CD14-positive monocyte (primary cell): ENCODE measurements at regions not wholly inside any gene's neighbourhood (a gene's known extent, or its start where the extent isn't known, plus 50 kb on each side); places are given as distances from the start of the nearest gene placed in this dataset.

Source experiments
- DNase-seq, 3 donors: peaks; one replicate each; pipeline ENCODE4 v3.0.0-alpha.2; 2011 to 2022
- H2AFZ ChIP-seq: 2 replicates; pipeline ENCODE4 v1.6.0; 2012; ENCODE audit warnings: mild to moderate bottlenecking, low read depth, low read length, inconsistent platforms; ENCODE audit not compliant: insufficient read depth, poor library complexity, severe bottlenecking
- H3K27ac ChIP-seq, 2 donors: 1 replicate in 1 of 2; 2 replicates in 1 of 2; pipeline ENCODE4 v1.5.1; 2012 to 2013; ENCODE audit warnings: low read length in 2 of 2, control low read depth in 1 of 2, inconsistent platforms in 1 of 2, low read depth in 1 of 2, mild to moderate bottlenecking in 1 of 2
- H3K27me3 ChIP-seq, 2 donors: one replicate each; pipeline versions ENCODE4 v1.6.0 to v1.6.1; 2011 to 2013; ENCODE audit warnings: low read length in 2 of 2; ENCODE audit not compliant: control insufficient read depth in 2 of 2, insufficient read depth in 2 of 2
- H3K36me3 ChIP-seq, 2 donors: replicated peaks in 1 of 2; 1 replicate in 1 of 2; 2 replicates in 1 of 2; pipeline versions ENCODE4 v1.5.1 to v1.6.1; 2012 to 2013; ENCODE audit warnings: low read length in 2 of 2, control low read depth in 1 of 2, inconsistent platforms in 1 of 2, mild to moderate bottlenecking in 1 of 2; ENCODE audit not compliant: insufficient read depth in 2 of 2, control insufficient read depth in 1 of 2
- H3K4me1 ChIP-seq, 2 donors: 1 replicate in 1 of 2; 2 replicates in 1 of 2; pipeline versions ENCODE4 v1.5.1 to v1.6.1; 2012 to 2013; ENCODE audit warnings: low read length in 2 of 2, control low read depth in 1 of 2, inconsistent platforms in 1 of 2, mild to moderate bottlenecking in 1 of 2, moderate library complexity in 1 of 2; ENCODE audit not compliant: insufficient read depth in 2 of 2, control insufficient read depth in 1 of 2
- H3K4me2 ChIP-seq: replicated peaks from 2 replicates; pipeline ENCODE3; 2012; ENCODE audit warnings: low read length, moderate library complexity, mild to moderate bottlenecking; ENCODE audit not compliant: poor library complexity, severe bottlenecking; ENCODE audit errors: extremely low read depth
- H3K4me3 ChIP-seq, 3 experiments: fragments of 200-600 bp in 1 of 3; sonication (generic) in 1 of 3; replicated peaks in 1 of 3; 1 replicate in 2 of 3; 2 replicates in 1 of 3; pipeline ENCODE4 v1.5.1; 2011 to 2013; ENCODE audit warnings: low read length in 3 of 3, mild to moderate bottlenecking in 3 of 3, control low read depth in 2 of 3, low read depth in 2 of 3, inconsistent platforms in 1 of 3, moderate library complexity in 1 of 3
- H3K79me2 ChIP-seq: 2 replicates; pipeline ENCODE4 v1.6.0; 2012; ENCODE audit warnings: mild to moderate bottlenecking, control low read depth, inconsistent platforms, low read length, moderate library complexity; ENCODE audit not compliant: insufficient read depth
- H3K9ac ChIP-seq: 2 replicates; pipeline ENCODE4 v1.6.0; 2017; ENCODE audit warnings: low read length, mild to moderate bottlenecking; ENCODE audit not compliant: insufficient read depth, poor library complexity, severe bottlenecking
- H3K9me3 ChIP-seq, 2 donors: replicated peaks in 1 of 2; 1 replicate in 1 of 2; 2 replicates in 1 of 2; pipeline versions ENCODE4 v1.5.1 to v1.6.1; 2012 to 2013; ENCODE audit warnings: low read length in 2 of 2, control low read depth in 1 of 2; ENCODE audit not compliant: control insufficient read depth in 1 of 2, insufficient read depth in 1 of 2
- H4K20me1 ChIP-seq: 2 replicates; pipeline ENCODE4 v1.6.0; 2012; ENCODE audit warnings: mild to moderate bottlenecking, low read length, control low read depth, moderate library complexity; ENCODE audit not compliant: insufficient read depth
- H3K27ac Mint-ChIP-seq, 7 donors: one replicate each; pipeline ENCODE4 v1.8.0; 2020; ENCODE audit warnings: mild to moderate bottlenecking in 7 of 7, mixed read lengths in 7 of 7, moderate library complexity in 6 of 7, inconsistent platforms in 2 of 7
- H3K27me3 Mint-ChIP-seq, 3 donors: one replicate each; pipeline ENCODE4 v1.8.0; 2021 to 2022; ENCODE audit warnings: low read depth in 3 of 3, mild to moderate bottlenecking in 3 of 3, mixed read lengths in 3 of 3, moderate library complexity in 3 of 3, inconsistent platforms in 1 of 3
- H3K36me3 Mint-ChIP-seq, 2 donors: one replicate each; pipeline ENCODE4 v1.8.0; 2020; ENCODE audit warnings: mixed read lengths in 2 of 2, inconsistent platforms in 1 of 2, mild to moderate bottlenecking in 1 of 2
- H3K4me1 Mint-ChIP-seq: one replicate; pipeline ENCODE4 v1.8.0; 2020; ENCODE audit warnings: mild to moderate bottlenecking, mixed read lengths
- H3K4me3 Mint-ChIP-seq, 2 donors: one replicate each; pipeline ENCODE4 v1.8.0; 2020; ENCODE audit warnings: mild to moderate bottlenecking in 2 of 2, mixed read lengths in 2 of 2, moderate library complexity in 1 of 2
- H3K9me3 Mint-ChIP-seq, 7 donors: one replicate each; pipeline ENCODE4 v1.8.0; 2020 to 2022; ENCODE audit warnings: mixed read lengths in 7 of 7, mild to moderate bottlenecking in 6 of 7, moderate library complexity in 6 of 7, inconsistent platforms in 2 of 7
- WGBS: methylation state at CpG from one replicate; pipeline ENCODE4 v1.1.5; 2013; ENCODE audit warnings: missing lambda C conversion rate; ENCODE audit not compliant: insufficient coverage; 5-methylcytosine and 5-hydroxymethylcytosine counted together
- intact Hi-C, 2 donors: fragments of 100-400 bp; cut with micrococcal nuclease; formaldehyde crosslinking; loops; one replicate each; pipeline versions ENCODE4 v1.15.0 to v1.15.1; 2023
- TF ChIP-seq, protein P1 (sequence below): fragments of 200-600 bp; IDR thresholded peaks from one replicate; pipeline ENCODE4 v1.8.0; 2022; ENCODE audit warnings: antibody characterized with exemption, mild to moderate bottlenecking

DNA sequence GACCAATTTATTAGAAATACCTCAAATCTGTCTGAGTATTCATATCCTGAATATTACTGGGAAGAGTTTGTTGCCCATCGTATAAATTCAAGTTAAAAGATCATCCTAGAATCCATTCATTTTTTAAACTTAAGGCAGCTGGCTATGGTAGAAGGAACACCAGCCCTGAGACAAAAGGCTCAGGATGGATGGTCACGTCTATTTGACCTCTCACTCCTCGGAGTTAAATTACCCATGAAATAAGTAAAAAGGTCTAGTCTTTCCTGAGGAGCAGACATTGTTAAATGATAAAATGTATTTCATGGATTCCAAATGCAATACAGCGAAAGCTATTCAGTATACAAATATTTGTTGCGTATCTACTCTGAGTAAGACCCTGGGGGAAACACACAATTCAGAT is 826.0 kb upstream of the LRATD1 start:
- no peaks in the 10 kb centered on the region for H3K36me3 Mint-ChIP-seq
- H3K36me3 ChIP-seq = no peaks in the 10 kb centered on the region
- TF ChIP-seq, protein P1, sequence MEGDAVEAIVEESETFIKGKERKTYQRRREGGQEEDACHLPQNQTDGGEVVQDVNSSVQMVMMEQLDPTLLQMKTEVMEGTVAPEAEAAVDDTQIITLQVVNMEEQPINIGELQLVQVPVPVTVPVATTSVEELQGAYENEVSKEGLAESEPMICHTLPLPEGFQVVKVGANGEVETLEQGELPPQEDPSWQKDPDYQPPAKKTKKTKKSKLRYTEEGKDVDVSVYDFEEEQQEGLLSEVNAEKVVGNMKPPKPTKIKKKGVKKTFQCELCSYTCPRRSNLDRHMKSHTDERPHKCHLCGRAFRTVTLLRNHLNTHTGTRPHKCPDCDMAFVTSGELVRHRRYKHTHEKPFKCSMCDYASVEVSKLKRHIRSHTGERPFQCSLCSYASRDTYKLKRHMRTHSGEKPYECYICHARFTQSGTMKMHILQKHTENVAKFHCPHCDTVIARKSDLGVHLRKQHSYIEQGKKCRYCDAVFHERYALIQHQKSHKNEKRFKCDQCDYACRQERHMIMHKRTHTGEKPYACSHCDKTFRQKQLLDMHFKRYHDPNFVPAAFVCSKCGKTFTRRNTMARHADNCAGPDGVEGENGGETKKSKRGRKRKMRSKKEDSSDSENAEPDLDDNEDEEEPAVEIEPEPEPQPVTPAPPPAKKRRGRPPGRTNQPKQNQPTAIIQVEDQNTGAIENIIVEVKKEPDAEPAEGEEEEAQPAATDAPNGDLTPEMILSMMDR = no peak
- no peak overlapping the region for H3K4me2 ChIP-seq
- H3K27me3 ChIP-seq = no peaks in the 10 kb centered on the region
- no peak overlapping the region for H3K4me3 Mint-ChIP-seq
- H3K4me3 ChIP-seq = no peak overlapping the region
- H3K9me3 ChIP-seq = peaks cover 0 to 3% of the 10 kb centered on the region in 2 donors
- intact Hi-C loops = no loop called here
- H3K27ac Mint-ChIP-seq = no peak overlapping the region
- no peak overlapping the region for H3K9ac ChIP-seq
- no peaks in the 10 kb centered on the region for H3K4me1 ChIP-seq
- H3K9me3 Mint-ChIP-seq = peaks cover 0 to 10% (median 3%) of the 10 kb centered on the region in 7 donors
- DNase-seq = no peak
- H3K79me2 ChIP-seq = no peaks in the 10 kb centered on the region
- H2AFZ ChIP-seq = no peak overlapping the region
- H3K27ac ChIP-seq = no peak overlapping the region
- H3K4me1 Mint-ChIP-seq = no peaks in the 10 kb centered on the region
- H3K27me3 Mint-ChIP-seq = no peaks in the 10 kb centered on the region
- no peaks in the 10 kb centered on the region for H4K20me1 ChIP-seq
- WGBS = no CpG with 5 or more reads among the region's 5 CpGs

DNA sequence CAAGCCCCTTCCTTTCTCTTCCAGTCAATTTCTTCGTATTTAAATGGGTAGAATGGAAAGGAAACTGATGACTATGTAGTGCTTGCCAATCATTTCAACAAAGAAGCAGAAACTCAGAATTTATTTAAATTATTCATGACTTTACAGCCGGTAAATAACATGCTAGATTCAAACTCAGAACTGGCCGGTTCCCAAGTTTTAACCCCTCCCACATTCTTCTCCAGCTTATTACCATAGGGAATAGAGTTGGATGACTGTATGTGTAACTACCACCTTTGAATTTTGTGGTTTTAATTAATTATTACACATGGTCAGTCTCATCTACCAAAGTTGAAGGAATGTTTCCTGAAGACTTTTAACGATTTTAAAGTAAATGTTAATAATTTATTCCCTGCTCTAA is 819.3 kb upstream of the LRATD1 start:
- intact Hi-C loops = no loop called here
- no peak overlapping the region for H3K27ac Mint-ChIP-seq
- Histone ChIP-seq H4K20me1 (no peaks in the 10 kb centered on the region), H3K9me3 (no peaks in the 10 kb centered on the region), H3K4me3 (no peak overlapping the region), H3K4me1 (no peaks in the 10 kb centered on the region), H3K79me2 (no peaks in the 10 kb centered on the region), H3K9ac (no peak overlapping the region), H3K27ac (no peak overlapping the region), H3K36me3 (no peaks in the 10 kb centered on the region), H2AFZ (no peak overlapping the region), H3K4me2 (no peak overlapping the region), H3K27me3 (no peaks in the 10 kb centered on the region)
- H3K9me3 Mint-ChIP-seq = peaks cover 0 to 3% (median 1%) of the 10 kb centered on the region in 7 donors
- DNase-seq = no peak
- H3K4me1 Mint-ChIP-seq = no peaks in the 10 kb centered on the region
- no peaks in the 10 kb centered on the region for H3K36me3 Mint-ChIP-seq
- H3K4me3 Mint-ChIP-seq = no peak overlapping the region
- TF ChIP-seq, protein P1 = no peak
- no peaks in the 10 kb centered on the region for H3K27me3 Mint-ChIP-seq
- WGBS = no CpG with 5 or more reads among the region's 4 CpGs
